HFF-Myc (cell line): ENCODE measurements at regions not wholly inside any gene's neighbourhood (a gene's known extent, or its start where the extent isn't known, plus 50 kb on each side); places are given as distances from the start of the nearest gene placed in this dataset.

Experiments
- DNase-seq: peaks from one replicate; pipeline ENCODE4 v3.0.0-alpha.2; 2011; ENCODE audit warnings: low read depth; ENCODE audit errors: extremely low read depth
- H3K4me3 ChIP-seq: replicated peaks from 2 replicates; pipeline ENCODE4 v1.5.1; 2011; ENCODE audit warnings: low read depth, mild to moderate bottlenecking, control low read depth, low read length
- CTCF ChIP-seq: IDR thresholded peaks from 2 replicates; pipeline ENCODE4 v1.5.1; 2012; ENCODE audit warnings: mild to moderate bottlenecking, low read depth, low read length, control low read depth; ENCODE audit errors: missing control alignments

- TF ChIP-seq CTCF: no peak
Observed at GRCh38 chr5:8134609-8135008, 265.7 kb downstream of the MTRR start.

GRCh38 chr5:8135742-8136141 lies 266.8 kb downstream of the MTRR start:
- no peak overlapping the region for H3K4me3 ChIP-seq
- no peak for TF ChIP-seq CTCF
- DNase-seq: no peak

More at GRCh38 chr5:8134609-8135008, 265.7 kb downstream of the MTRR start:
- no peak overlapping the region for H3K4me3 ChIP-seq
- no peak for DNase-seq

GRCh38 chr5:8136271-8136670 lies 267.3 kb downstream of the MTRR start:
- no peak for DNase-seq
- TF ChIP-seq CTCF: no peak
- no peak overlapping the region for H3K4me3 ChIP-seq

- no peak for TF ChIP-seq CTCF
- H3K4me3 ChIP-seq: no peak overlapping the region
- DNase-seq: no peak
Observed at GRCh38 chr5:8137941-8138550, 269.1 kb downstream of the MTRR start.

GRCh38 chr5:8138884-8139283 lies 269.9 kb downstream of the MTRR start:
- no peak for TF ChIP-seq CTCF
- DNase-seq: no peak
- H3K4me3 ChIP-seq: no peak overlapping the region

GRCh38 chr5:8150791-8151190 lies 281.8 kb downstream of the MTRR start:
- DNase-seq: no peak
- TF ChIP-seq CTCF: no peak
- no peak overlapping the region for H3K4me3 ChIP-seq

GRCh38 chr5:8156706-8157105 lies 287.8 kb downstream of the MTRR start:
- no peak overlapping the region for H3K4me3 ChIP-seq
- no peak for TF ChIP-seq CTCF
- no peak for DNase-seq
